GM12872 (cell line): ENCODE measurements at regions not wholly inside any gene's neighbourhood (a gene's known extent, or its start where the extent isn't known, plus 50 kb on each side); places are given as distances from the start of the nearest gene placed in this dataset.

ENCODE experiments used
- CTCF ChIP-seq: IDR thresholded peaks from 3 replicates; pipeline ENCODE4 v1.5.1; 2011; ENCODE audit warnings: low read depth, mild to moderate bottlenecking, low read length, moderate library complexity; ENCODE audit not compliant: insufficient read depth

DNA sequence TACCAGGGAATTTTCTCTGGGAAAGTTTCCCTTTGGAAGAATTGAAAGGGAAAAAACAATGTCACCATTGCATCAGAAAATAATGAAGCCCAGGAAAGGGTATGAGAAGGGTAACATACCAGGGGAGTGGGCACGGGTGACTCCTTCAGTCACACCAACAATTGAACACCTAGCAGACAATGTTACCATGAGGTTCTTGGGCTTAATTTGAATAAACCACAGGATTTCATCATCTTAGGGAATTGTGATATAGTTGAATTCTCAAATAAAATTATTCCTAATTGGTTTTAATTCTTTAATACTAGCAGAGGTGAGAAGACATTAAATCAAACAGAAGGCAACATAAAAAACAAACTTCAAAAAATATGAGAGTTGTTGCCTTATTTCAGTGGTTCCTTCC is 73.7 kb upstream of the RREB1 start:
- no peak for TF ChIP-seq CTCF

DNA sequence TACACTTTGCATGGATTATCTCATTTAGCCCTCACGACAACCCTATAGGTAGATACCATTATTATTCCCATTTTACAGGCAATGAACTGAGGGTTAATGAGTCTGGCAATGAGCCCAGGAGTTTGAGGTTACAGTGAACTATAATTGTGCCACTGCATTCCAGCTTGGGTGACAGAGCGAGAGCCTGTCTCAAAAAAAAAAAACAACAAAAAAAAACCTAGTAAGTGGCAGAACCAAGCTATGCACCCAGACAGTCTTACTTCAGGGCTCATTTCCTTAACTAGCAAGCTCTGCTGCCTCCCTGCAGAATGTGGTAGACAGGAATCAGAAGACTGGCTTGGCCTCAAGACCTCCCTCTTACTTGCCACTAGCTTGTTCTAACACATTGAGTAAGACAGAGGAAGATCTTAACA is 71.9 kb upstream of the RREB1 start:
- TF ChIP-seq CTCF, result no peak

DNA sequence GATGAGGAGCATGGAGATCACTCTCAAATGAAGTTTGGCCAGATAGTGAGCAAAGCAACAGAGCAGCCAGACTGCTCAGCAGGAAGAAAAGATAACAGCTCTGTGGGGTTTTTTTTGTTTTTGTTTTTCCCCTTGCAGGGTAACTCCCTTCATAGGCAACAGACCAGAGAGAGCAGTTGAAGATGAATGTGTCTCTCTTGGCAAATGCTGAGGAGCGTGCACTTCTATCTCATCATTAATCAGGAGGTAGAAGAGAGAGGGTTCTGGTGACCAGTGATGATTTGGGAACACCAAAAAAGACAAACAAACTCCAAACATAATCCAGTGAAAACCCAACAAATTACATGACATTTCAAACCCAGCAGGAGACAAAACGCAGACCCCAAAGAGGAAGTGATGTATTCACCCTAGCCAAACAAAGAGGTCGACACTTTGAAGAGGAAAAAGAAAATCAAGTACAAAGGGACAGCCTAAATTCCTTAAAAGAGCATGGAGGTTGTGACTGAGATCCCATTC is 66.2 kb upstream of the RREB1 start:
- no peak for TF ChIP-seq CTCF

GRCh38 chr6:7042056-7042653 is 65.6 kb upstream of the RREB1 start:
- no peak for TF ChIP-seq CTCF

- no peak for TF ChIP-seq CTCF
Observed at GRCh38 chr6:7042654-7043545, 64.9 kb upstream of the RREB1 start.

- no peak for TF ChIP-seq CTCF
Observed at GRCh38 chr6:7045331-7045730, 62.4 kb upstream of the RREB1 start.

GRCh38 chr6:7045746-7046145 is 62.0 kb upstream of the RREB1 start:
- TF ChIP-seq CTCF, result no peak
